KMS-11 (cell line): ENCODE measurements at regions not wholly inside any gene's neighbourhood (a gene's known extent, or its start where the extent isn't known, plus 50 kb on each side); places are given as distances from the start of the nearest gene placed in this dataset.

ENCODE experiments used
- H2AFZ ChIP-seq: fragments of 200-600 bp; sonication (generic); 2 replicates; pipeline ENCODE4 v1.6.1; 2016; ENCODE audit warnings: antibody characterized with exemption, mixed run types, low read depth
- H3K27ac ChIP-seq: fragments of 200-600 bp; sonication (generic); 2 replicates; pipeline ENCODE4 v1.6.1; 2016; ENCODE audit warnings: mild to moderate bottlenecking, mixed run types
- H3K27me3 ChIP-seq: fragments of 200-600 bp; sonication (generic); 2 replicates; pipeline ENCODE4 v1.6.1; 2017; ENCODE audit warnings: mild to moderate bottlenecking, low read depth, mixed run types, moderate library complexity; ENCODE audit not compliant: insufficient read depth
- H3K36me3 ChIP-seq: fragments of 200-600 bp; sonication (generic); 2 replicates; pipeline ENCODE4 v1.6.1; 2017; ENCODE audit warnings: mild to moderate bottlenecking, mixed run types; ENCODE audit not compliant: insufficient read depth
- H3K4me1 ChIP-seq: fragments of 200-600 bp; sonication (generic); 2 replicates; pipeline ENCODE4 v1.6.1; 2016; ENCODE audit warnings: mild to moderate bottlenecking, low read depth, mixed run types; ENCODE audit not compliant: poor library complexity, severe bottlenecking
- H3K4me2 ChIP-seq: fragments of 200-600 bp; sonication (generic); 2 replicates; pipeline ENCODE4 v1.7.0; 2016; ENCODE audit warnings: mild to moderate bottlenecking, mixed run types
- H3K4me3 ChIP-seq: fragments of 200-600 bp; sonication (generic); IDR thresholded peaks from 2 replicates; pipeline ENCODE4 v1.6.1; 2017; ENCODE audit warnings: low read depth, low read length, mixed read lengths; ENCODE audit not compliant: insufficient read depth
- H3K79me2 ChIP-seq: fragments of 200-600 bp; sonication (generic); 2 replicates; pipeline ENCODE4 v1.6.1; 2016; ENCODE audit warnings: low read depth, mixed run types; ENCODE audit not compliant: insufficient read depth
- H3K9ac ChIP-seq: fragments of 200-600 bp; sonication (generic); 2 replicates; pipeline ENCODE4 v1.6.1; 2016; ENCODE audit warnings: mild to moderate bottlenecking, mixed run types
- H4K20me1 ChIP-seq: fragments of 200-600 bp; sonication (generic); 2 replicates; pipeline ENCODE4 v1.6.1; 2016; ENCODE audit warnings: mild to moderate bottlenecking, mixed run types; ENCODE audit not compliant: insufficient read depth
- CTCF ChIP-seq: fragments of 200-600 bp; sonication (generic); conservative IDR thresholded peaks from 2 replicates; pipeline ENCODE4 v1.6.1; 2017; ENCODE audit warnings: low read depth, mild to moderate bottlenecking, antibody characterized with exemption, low read length, moderate library complexity, mixed read lengths

DNA sequence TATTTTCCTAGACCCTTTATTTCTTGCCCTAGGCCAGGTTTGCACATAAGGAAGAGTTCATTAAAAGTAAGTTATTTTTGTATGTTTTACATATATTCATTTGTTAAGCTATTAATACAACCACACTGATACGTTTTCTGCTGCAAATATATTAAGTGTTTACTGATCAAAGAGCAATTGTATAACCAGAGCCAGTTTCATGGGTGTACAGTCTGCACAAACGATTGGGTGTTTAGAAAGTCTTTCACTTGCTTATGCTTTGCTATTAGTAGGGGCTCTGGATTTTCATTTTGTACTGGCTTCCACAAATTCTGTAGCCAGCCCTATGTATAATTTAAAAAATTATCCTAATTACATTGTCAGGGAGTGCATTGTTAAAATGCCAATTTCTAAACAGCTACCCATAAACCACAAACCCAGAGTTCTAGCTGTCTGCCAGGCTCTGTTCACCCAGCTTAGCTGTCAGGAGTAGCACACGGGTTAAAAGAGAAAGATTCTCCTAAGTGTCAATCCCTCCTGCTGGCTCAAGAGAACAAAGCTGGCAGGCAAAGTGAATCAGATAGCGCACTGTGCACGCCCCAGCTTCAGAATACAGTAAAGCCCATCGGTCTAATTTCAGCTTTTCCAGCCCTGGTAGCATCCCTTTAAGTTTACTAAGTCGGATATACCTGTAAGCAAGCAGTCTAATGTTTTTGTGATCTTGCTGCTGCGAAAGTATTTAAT, 151.0 kb upstream of the LMO3 start:
- Histone ChIP-seq H3K4me3 (no peak overlapping the region), H3K4me1 (no peaks in the 10 kb centered on the region), H3K9ac (no peak overlapping the region), H3K27me3 (no peaks in the 10 kb centered on the region), H3K4me2 (no peak overlapping the region), H3K36me3 (no peaks in the 10 kb centered on the region), H2AFZ (no peak overlapping the region), H4K20me1 (no peaks in the 10 kb centered on the region), H3K79me2 (no peaks in the 10 kb centered on the region), H3K27ac (no peak overlapping the region)
- no peak for TF ChIP-seq CTCF

GRCh38 chr12:16730772-16731171, 124.8 kb upstream of the LMO3 start:
- Histone ChIP-seq H3K9ac (no peak overlapping the region), H3K4me1 (no peaks in the 10 kb centered on the region), H3K4me3 (no peak overlapping the region), H3K27me3 (no peaks in the 10 kb centered on the region), H3K4me2 (no peak overlapping the region), H3K36me3 (no peaks in the 10 kb centered on the region), H2AFZ (no peak overlapping the region), H3K27ac (no peak overlapping the region), H3K79me2 (no peaks in the 10 kb centered on the region), H4K20me1 (no peaks in the 10 kb centered on the region)
- no peak for TF ChIP-seq CTCF

DNA sequence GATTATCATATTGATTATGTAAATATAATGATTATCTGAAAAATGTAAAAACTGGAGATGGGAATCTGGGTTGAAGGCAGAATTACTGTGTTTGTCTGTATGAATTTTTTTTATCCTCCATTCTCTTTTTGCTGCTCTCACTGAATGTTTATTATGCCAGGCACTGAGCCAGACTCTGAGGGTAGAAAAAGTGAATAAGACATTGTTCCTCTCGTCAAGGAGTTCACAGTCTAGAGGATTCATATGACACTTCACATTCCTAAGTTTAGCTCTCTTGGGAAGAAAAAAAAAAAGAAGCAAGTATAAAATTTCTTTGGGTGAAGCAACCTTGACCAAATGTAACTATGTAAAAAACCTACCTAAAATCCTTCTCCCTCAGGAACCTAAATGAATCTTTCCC, 120.9 kb upstream of the LMO3 start:
- Histone ChIP-seq H3K27me3 (no peaks in the 10 kb centered on the region), H3K79me2 (no peaks in the 10 kb centered on the region), H3K4me1 (no peaks in the 10 kb centered on the region), H3K27ac (no peak overlapping the region), H2AFZ (no peak overlapping the region), H4K20me1 (no peaks in the 10 kb centered on the region), H3K4me2 (no peak overlapping the region), H3K36me3 (no peaks in the 10 kb centered on the region), H3K9ac (no peak overlapping the region), H3K4me3 (no peak overlapping the region)
- no peak for TF ChIP-seq CTCF

GRCh38 chr12:16719713-16720416, 113.9 kb upstream of the LMO3 start:
- Histone ChIP-seq H3K4me2 (no peak overlapping the region), H2AFZ (no peak overlapping the region), H3K79me2 (no peaks in the 10 kb centered on the region), H3K27ac (no peak overlapping the region), H3K27me3 (no peaks in the 10 kb centered on the region), H3K9ac (no peak overlapping the region), H3K36me3 (no peaks in the 10 kb centered on the region), H4K20me1 (no peaks in the 10 kb centered on the region), H3K4me1 (no peaks in the 10 kb centered on the region), H3K4me3 (no peak overlapping the region)
- no peak for TF ChIP-seq CTCF
